AG04450 (cell line): ENCODE measurements at regions not wholly inside any gene's neighbourhood (a gene's known extent, or its start where the extent isn't known, plus 50 kb on each side); places are given as distances from the start of the nearest gene placed in this dataset.

Experiments
- CTCF ChIA-PET: fragments of 300-600, 350-600 bp; formaldehyde crosslinking; extraction: SDS; loops from one replicate; lab custom pipeline; 2022; ENCODE audit warnings: antibody characterized with exemption, inconsistent platforms; lab: Charles Lee
- POLR2A ChIA-PET: fragments of 350-600 bp; formaldehyde crosslinking; extraction: SDS; loops from one replicate; lab custom pipeline; 2021; ENCODE audit warnings: antibody characterized with exemption, inconsistent platforms; lab: Yijun Ruan, JAX
- DNase-seq: peaks from one replicate; pipeline ENCODE4 v3.0.0-alpha.2; 2011; ENCODE audit warnings: low read depth, low spot score
- H3K27ac ChIP-seq: one replicate; pipeline ENCODE4 v1.5.1; 2012; ENCODE audit warnings: low read depth, low read length, control low read depth
- H3K27me3 ChIP-seq: one replicate; pipeline ENCODE4 v1.6.0; 2012; ENCODE audit warnings: low read length; ENCODE audit not compliant: control insufficient read depth, insufficient read depth
- H3K4me3 ChIP-seq: 2 replicates; pipeline ENCODE4 v1.5.1; 2011; ENCODE audit warnings: mild to moderate bottlenecking, low read depth, low read length, control low read depth
- H3K9me3 ChIP-seq: 2 replicates; pipeline ENCODE4 v1.5.1; 2012; ENCODE audit warnings: low read length; ENCODE audit not compliant: control insufficient read depth, insufficient read depth
- TF ChIP-seq, protein P1 (sequence below): IDR thresholded peaks from 2 replicates; pipeline ENCODE4 v1.5.1; 2011; ENCODE audit warnings: low read depth, low read length, control low read depth, inconsistent platforms

GRCh38 chr13:74597526-74597925 lies 463.3 kb upstream of the KLF12 start:
- no peak for DNase-seq
- ChIA-PET POLR2A (no interaction called here), CTCF (interaction anchor here (0.9 kb wide), 1 partner anchor 622 kb away, joined by 3 read pairs; no protein-coding TSS in a partner anchor)
- no peak overlapping the region for H3K4me3 ChIP-seq
- H3K27me3 ChIP-seq: no peaks in the 10 kb centered on the region
- TF ChIP-seq, protein P1, sequence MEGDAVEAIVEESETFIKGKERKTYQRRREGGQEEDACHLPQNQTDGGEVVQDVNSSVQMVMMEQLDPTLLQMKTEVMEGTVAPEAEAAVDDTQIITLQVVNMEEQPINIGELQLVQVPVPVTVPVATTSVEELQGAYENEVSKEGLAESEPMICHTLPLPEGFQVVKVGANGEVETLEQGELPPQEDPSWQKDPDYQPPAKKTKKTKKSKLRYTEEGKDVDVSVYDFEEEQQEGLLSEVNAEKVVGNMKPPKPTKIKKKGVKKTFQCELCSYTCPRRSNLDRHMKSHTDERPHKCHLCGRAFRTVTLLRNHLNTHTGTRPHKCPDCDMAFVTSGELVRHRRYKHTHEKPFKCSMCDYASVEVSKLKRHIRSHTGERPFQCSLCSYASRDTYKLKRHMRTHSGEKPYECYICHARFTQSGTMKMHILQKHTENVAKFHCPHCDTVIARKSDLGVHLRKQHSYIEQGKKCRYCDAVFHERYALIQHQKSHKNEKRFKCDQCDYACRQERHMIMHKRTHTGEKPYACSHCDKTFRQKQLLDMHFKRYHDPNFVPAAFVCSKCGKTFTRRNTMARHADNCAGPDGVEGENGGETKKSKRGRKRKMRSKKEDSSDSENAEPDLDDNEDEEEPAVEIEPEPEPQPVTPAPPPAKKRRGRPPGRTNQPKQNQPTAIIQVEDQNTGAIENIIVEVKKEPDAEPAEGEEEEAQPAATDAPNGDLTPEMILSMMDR: no peak
- H3K27ac ChIP-seq: no peak overlapping the region
- H3K9me3 ChIP-seq: no peaks in the 10 kb centered on the region

- TF ChIP-seq, protein P1: no peak
- POLR2A ChIA-PET: no interaction called here
- Histone ChIP-seq H3K9me3 (no peaks in the 10 kb centered on the region), H3K4me3 (no peak overlapping the region), H3K27ac (no peak overlapping the region), H3K27me3 (no peaks in the 10 kb centered on the region)
- no peak for DNase-seq
- CTCF ChIA-PET: interaction anchor here (0.9 kb wide), 1 partner anchor 623 kb away, joined by 3 read pairs; no protein-coding TSS in a partner anchor
Observed at GRCh38 chr13:74596691-74597090, 462.5 kb upstream of the KLF12 start.

DNA sequence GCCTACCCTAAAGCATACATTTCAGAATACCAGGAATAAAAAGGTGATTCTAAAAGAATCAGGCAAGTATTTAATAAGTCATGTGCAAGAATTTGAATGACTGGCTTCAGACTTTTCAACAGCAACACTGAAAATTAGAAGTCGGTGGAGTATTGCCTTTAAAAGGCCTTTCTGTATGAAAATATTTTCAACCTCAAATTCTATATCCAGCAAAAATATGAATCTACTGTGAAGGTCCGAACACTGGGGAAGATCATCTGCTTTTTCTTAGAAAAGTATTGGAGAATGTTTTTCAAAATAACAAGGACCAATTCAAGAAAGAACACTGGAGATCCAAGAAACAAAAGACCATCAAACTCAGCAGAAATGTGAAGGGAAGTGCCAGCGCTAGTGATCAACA lies 459.5 kb upstream of the KLF12 start:
- Histone ChIP-seq H3K27ac (no peak overlapping the region), H3K9me3 (no peaks in the 10 kb centered on the region), H3K4me3 (no peak overlapping the region), H3K27me3 (no peaks in the 10 kb centered on the region)
- POLR2A ChIA-PET: no interaction called here
- CTCF ChIA-PET: no interaction called here
- TF ChIP-seq, protein P1: no peak
- DNase-seq: no peak

- TF ChIP-seq, protein P1: no peak
- CTCF ChIA-PET: no interaction called here
Observed at GRCh38 chr13:74586847-74587246, 452.6 kb upstream of the KLF12 start.

DNA sequence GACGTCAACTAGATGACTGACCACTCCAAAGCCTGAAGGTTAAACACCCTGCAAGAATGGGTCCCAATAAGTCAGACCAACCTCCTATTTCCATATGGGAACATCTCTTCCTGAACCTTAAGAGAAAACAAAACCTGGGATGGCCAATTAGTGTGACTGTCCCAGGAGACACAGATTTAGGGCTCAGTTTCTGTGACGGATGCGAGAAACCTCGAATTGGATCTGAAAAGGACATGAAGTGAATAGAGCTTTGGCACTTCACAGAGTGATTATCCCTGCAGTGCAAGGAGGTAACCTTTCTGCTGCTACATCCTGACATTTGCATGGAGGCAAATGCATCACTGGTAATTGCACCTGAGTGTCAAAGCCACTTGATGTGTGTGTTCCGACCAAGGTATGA lies 442.2 kb upstream of the KLF12 start:
- no peaks in the 10 kb centered on the region for H3K9me3 ChIP-seq
- H3K4me3 ChIP-seq: no peak overlapping the region
- TF ChIP-seq, protein P1: no peak
- ChIA-PET POLR2A (no interaction called here), CTCF (no interaction called here)
- H3K27ac ChIP-seq: no peak overlapping the region
- no peak for DNase-seq
- peaks cover 4% of the 10 kb centered on the region for H3K27me3 ChIP-seq

More at GRCh38 chr13:74586847-74587246, 452.6 kb upstream of the KLF12 start:
- Histone ChIP-seq H3K9me3 (no peaks in the 10 kb centered on the region), H3K4me3 (no peak overlapping the region), H3K27me3 (peaks cover 3% of the 10 kb centered on the region), H3K27ac (no peak overlapping the region)
- no peak for DNase-seq
- POLR2A ChIA-PET: no interaction called here
